Heart right ventricle (tissue), 16 donors: ENCODE measurements at regions not wholly inside any gene's neighbourhood (a gene's known extent, or its start where the extent isn't known, plus 50 kb on each side); places are given as distances from the start of the nearest gene placed in this dataset.

Experiments used
- ATAC-seq, 8 donors: fragments of 200-7000 bp; cut with Tn5 transposase; one replicate each; pipeline ENCODE4 v1.9.1; 2020; ENCODE audit warnings: mild to moderate bottlenecking in 8 of 8, moderate library complexity in 8 of 8, moderate number of reproducible peaks in 1 of 8
- DNase-seq, 2 donors: peaks; one replicate each; pipeline ENCODE4 v3.0.0-alpha.2; 2020
- H3K27ac ChIP-seq, 10 donors: fragments of 200-600 bp; sonication (generic) in 2 of 10; one replicate each; pipeline versions ENCODE4 v1.5.0 to v1.8.0; 2020 to 2022; ENCODE audit warnings: mild to moderate bottlenecking in 3 of 10
- H3K27me3 ChIP-seq, 7 donors: fragments of 200-600 bp; one replicate each; pipeline ENCODE4 v1.8.0; 2021 to 2022; ENCODE audit warnings: mild to moderate bottlenecking in 2 of 7
- H3K36me3 ChIP-seq, 9 donors: fragments of 200-600 bp; sonication (generic) in 1 of 9; one replicate each; pipeline versions ENCODE4 v1.5.0 to v1.8.0; 2020 to 2022; ENCODE audit warnings: mild to moderate bottlenecking in 2 of 9
- H3K4me1 ChIP-seq, 9 donors: fragments of 200-600 bp; sonication (generic) in 1 of 9; one replicate each; pipeline versions ENCODE4 v1.5.0 to v1.8.0; 2020 to 2022; ENCODE audit warnings: mild to moderate bottlenecking in 4 of 9
- H3K4me3 ChIP-seq, 10 donors: fragments of 200-600 bp; sonication (generic) in 2 of 10; one replicate each; pipeline versions ENCODE4 v1.5.0 to v1.8.0; 2020 to 2022; ENCODE audit warnings: mild to moderate bottlenecking in 7 of 10, moderate library complexity in 2 of 10
- H3K9me3 ChIP-seq, 11 donors: fragments of 200-600 bp in 10 of 11; sonication (generic) in 2 of 11; one replicate each; pipeline versions ENCODE4 v1.5.0 to v1.8.0; 2013 to 2022; ENCODE audit warnings: mild to moderate bottlenecking in 2 of 11, control low read depth in 1 of 11, moderate library complexity in 1 of 11
- CTCF ChIP-seq, 9 donors: fragments of 200-600 bp; sonication (generic) in 2 of 9; IDR thresholded peaks; one replicate each; pipeline versions ENCODE4 v1.5.0 to v1.8.0; 2021 to 2022; ENCODE audit warnings: antibody characterized with exemption in 9 of 9, mild to moderate bottlenecking in 5 of 9, moderate library complexity in 1 of 9
- WGBS, 2 donors: extraction: QIAGEN DNeasy Blood & Tissue Kit; methylation state at CpG; one replicate each; pipeline ENCODE4 v1.1.7; 2013; ENCODE audit warnings: inconsistent platforms in 1 of 2; 5-methylcytosine and 5-hydroxymethylcytosine counted together
- intact Hi-C, 10 donors: fragments of 100-400 bp; cut with DNase I; formaldehyde crosslinking; loops; one replicate each; pipeline versions ENCODE4 v1.11.1 to v1.14.2; 2022
- donor health status: Arrhythmogenic right ventricular cardiomyopathy.
- donor health status: ischemic (EF 13 %, LVEDD 7.1; RV severe dilation, severe dysfunction).
- donor health status: healthy with polysubstance abuse.
- donor health status: DM: no; HTN: yes; CAD: no.
- donor health status: DM: no; HTN: no; CAD: no.
- donor health status: ischemic (EF 25% LVEDD 6.9; RV normal size, moderate dysfunction).
- donor health status: ischemic (EF 25% LVEDD 5.7; RV mildly dilated, moderate dysfunction).
- donor health status: healthy.
- donor health status: DM: yes; HTN: yes; CAD: no.
- donor health status: Ischemic cardiomyopathy.
- donor health status: ischemic (EF 35%, LVEDD 5.7; RV mildly dilated, moderate dysfunction).
- donor health status: nonischemic (EF 11% LVEDD 7.7; RV severe dilation, severe dysfunction).
- donor health status: DM: yes; HTN: yes; CAD: no.
- donor health status: PGD.
- donor health status: ischemic (EF 29% LVEDD 5.4; RV normal size, mild dysfunction).
- donor health status: nonischemic (EF 23%, LVEDD 6.1; RV moderate dilation, normal function).

- DNase-seq (no peak), ATAC-seq (no peak)
- peaks cover 0 to 5% (median 0%) of the 10 kb centered on the region in 11 donors for H3K9me3 ChIP-seq
- H3K27ac ChIP-seq: no peak overlapping the region
- no peak for TF ChIP-seq CTCF (IDR thresholded peaks at IDR 0.05)
- no peak overlapping the region for H3K4me3 ChIP-seq
- 83 to 87% methylated on average over 2 of the region's 2 CpGs for WGBS, 2 donors
- no peaks in the 10 kb centered on the region for H3K27me3 ChIP-seq
- H3K36me3 ChIP-seq: no peaks in the 10 kb centered on the region
- no peaks in the 10 kb centered on the region for H3K4me1 ChIP-seq
- intact Hi-C loops: no loop called here
These were observed 105.1 kb upstream of the DCLK2 start for GRCh38 chr4:149973181-149973580.

GRCh38 chr4:149975172-149975571 is 103.1 kb upstream of the DCLK2 start:
- no peaks in the 10 kb centered on the region for H3K4me1 ChIP-seq
- peaks cover 0 to 5% (median 0%) of the 10 kb centered on the region in 11 donors for H3K9me3 ChIP-seq
- TF ChIP-seq CTCF (IDR thresholded peaks at IDR 0.05): no peak
- 83 to 86% methylated on average over 1 of the region's 1 CpG for WGBS, 2 donors
- no peak overlapping the region for H3K27ac ChIP-seq
- ATAC-seq (no peak), DNase-seq (no peak)
- H3K27me3 ChIP-seq: no peaks in the 10 kb centered on the region
- no peaks in the 10 kb centered on the region for H3K36me3 ChIP-seq
- intact Hi-C loops: no loop called here
- H3K4me3 ChIP-seq: no peak overlapping the region

GRCh38 chr4:149980121-149980682 is 98.0 kb upstream of the DCLK2 start:
- no peak for TF ChIP-seq CTCF (IDR thresholded peaks at IDR 0.05)
- DNase-seq: no peak
- no peak overlapping the region for H3K27ac ChIP-seq
- no peaks in the 10 kb centered on the region for H3K27me3 ChIP-seq
- WGBS, 2 donors: 64 to 67% methylated on average over 7 of the region's 7 CpGs
- peaks cover 0 to 5% (median 0%) of the 10 kb centered on the region in 11 donors for H3K9me3 ChIP-seq
- ATAC-seq: no peak
- H3K4me1 ChIP-seq: no peaks in the 10 kb centered on the region
- intact Hi-C loops: loop anchor here in 3 of 10 donors (5.0 to 10.0 kb wide), 2 partner anchors 885 to 887 kb away; no protein-coding TSS in a partner anchor
- H3K36me3 ChIP-seq: no peaks in the 10 kb centered on the region
- H3K4me3 ChIP-seq: no peak overlapping the region

- 19 to 23% methylated on average over 6 of the region's 6 CpGs for WGBS, 2 donors
- Histone ChIP-seq H3K9me3 (peaks cover 0 to 5% (median 0%) of the 10 kb centered on the region in 11 donors), H3K27ac (no peak overlapping the region), H3K4me3 (no peak overlapping the region), H3K36me3 (no peaks in the 10 kb centered on the region), H3K4me1 (no peaks in the 10 kb centered on the region), H3K27me3 (no peaks in the 10 kb centered on the region)
- DNase-seq (peak in 1 of 2 donors; percentile 61), ATAC-seq (peak in 5 of 8 donors; percentile 44 to 70 (median 55))
- intact Hi-C loops: loop anchor here in 3 of 10 donors (5.0 to 10.0 kb wide), 2 partner anchors 884 to 886 kb away; no protein-coding TSS in a partner anchor
- peak; percentile 42 to 83 (median 78) for TF ChIP-seq CTCF (IDR thresholded peaks at IDR 0.05)
These were observed 97.3 kb upstream of the DCLK2 start for GRCh38 chr4:149980941-149981340.
